Endothelial cell of umbilical vein (primary cell): ENCODE measurements at regions not wholly inside any gene's neighbourhood (a gene's known extent, or its start where the extent isn't known, plus 50 kb on each side); places are given as distances from the start of the nearest gene placed in this dataset.

Experiments used
- BruUV-seq: library from RNA; stranded (reverse); fragments of 400-500 nt; replicated peaks from 2 replicates; lab custom pipeline; 2021; lab: Mats Ljungman, UMichigan
- CTCF ChIA-PET: fragments of 300-600, 350-600 bp; sonication (Branson Sonifier 250); formaldehyde crosslinking; loops from one replicate; lab custom pipeline; 2021; ENCODE audit warnings: antibody characterized with exemption, inconsistent platforms; lab: Charles Lee
- POLR2A ChIA-PET: fragments of 300-600, 350-600 bp; sonication (Branson Sonifier 250); formaldehyde crosslinking; loops from one replicate; lab custom pipeline; 2021; ENCODE audit warnings: antibody characterized with exemption, inconsistent platforms; lab: Charles Lee
- DNase-seq: peaks from one replicate; pipeline ENCODE4 v3.0.0-alpha.2; 2011; ENCODE audit warnings: low read depth, low spot score
- FAIRE-seq: peaks from 2 replicates; lab custom pipeline; 2011; peaks lifted over from hg19 to GRCh38; lab: Jason Lieb, UNC
- H2AFZ ChIP-seq: 2 replicates; pipeline ENCODE4 v1.6.0; 2012; ENCODE audit warnings: low read depth, low read length, control low read depth, inconsistent platforms
- H3K27ac ChIP-seq: 2 replicates; pipeline ENCODE4 v1.5.1; 2011; ENCODE audit warnings: low read depth, mild to moderate bottlenecking, control low read depth, low read length, moderate library complexity; ENCODE audit not compliant: insufficient read depth
- H3K27me3 ChIP-seq, 2 experiments: 2 replicates each; pipeline versions ENCODE4 v1.6.0 to v1.6.1; 2011; ENCODE audit warnings: low read length in 2 of 2, mixed read lengths in 1 of 2; ENCODE audit not compliant: control insufficient read depth in 2 of 2, insufficient read depth in 2 of 2
- H3K36me3 ChIP-seq, 2 experiments: 2 replicates in 1 of 2; 3 replicates in 1 of 2; pipeline ENCODE4 v1.5.1; 2011; ENCODE audit warnings: low read length in 2 of 2, mild to moderate bottlenecking in 1 of 2, moderate library complexity in 1 of 2; ENCODE audit not compliant: control insufficient read depth in 2 of 2, insufficient read depth in 2 of 2; ENCODE audit errors: extremely low read depth in 1 of 2
- H3K4me1 ChIP-seq: 3 replicates; pipeline ENCODE4 v1.5.1; 2011; ENCODE audit warnings: mild to moderate bottlenecking, low read length; ENCODE audit not compliant: control insufficient read depth, insufficient read depth; ENCODE audit errors: extremely low read depth
- H3K4me2 ChIP-seq: 2 replicates; pipeline ENCODE4 v1.6.1; 2011; ENCODE audit warnings: low read length, control low read depth, mixed read lengths; ENCODE audit not compliant: insufficient read depth
- H3K4me3 ChIP-seq, 3 experiments: fragments of 200-600 bp in 1 of 3; sonication (generic), shearing (Covaris generic) in 1 of 3; replicated peaks in 1 of 3; 2 replicates each; pipeline ENCODE4 v1.5.1; 2011 to 2016; ENCODE audit warnings: control low read depth in 3 of 3, low read length in 3 of 3, mild to moderate bottlenecking in 2 of 3, inconsistent platforms in 1 of 3, low read depth in 1 of 3, moderate library complexity in 1 of 3; ENCODE audit not compliant: insufficient read depth in 1 of 3
- H3K79me2 ChIP-seq: 2 replicates; pipeline ENCODE4 v1.6.0; 2012; ENCODE audit warnings: low read length, inconsistent platforms; ENCODE audit not compliant: control insufficient read depth, insufficient read depth
- H3K9ac ChIP-seq: replicated peaks from 2 replicates; pipeline ENCODE3; 2011; ENCODE audit warnings: low read length, control low read depth; ENCODE audit not compliant: insufficient read depth; ENCODE audit errors: extremely low read depth
- H3K9me1 ChIP-seq: replicated peaks from 3 replicates; pipeline ENCODE4 v1.6.0; 2011; ENCODE audit warnings: mild to moderate bottlenecking, low read length; ENCODE audit not compliant: control insufficient read depth, insufficient read depth; ENCODE audit errors: extremely low read depth
- H3K9me3 ChIP-seq: replicated peaks from 2 replicates; pipeline ENCODE4 v1.5.1; 2012; ENCODE audit warnings: low read length, inconsistent platforms; ENCODE audit not compliant: control insufficient read depth, insufficient read depth
- H4K20me1 ChIP-seq: replicated peaks from 2 replicates; pipeline ENCODE3; 2011; ENCODE audit warnings: mild to moderate bottlenecking, low read length; ENCODE audit not compliant: control insufficient read depth, insufficient read depth; ENCODE audit errors: extremely low read depth
- EZH2 ChIP-seq: IDR thresholded peaks from 2 replicates; pipeline ENCODE4 v1.6.1; 2012; ENCODE audit warnings: borderline replicate concordance, low read depth, mild to moderate bottlenecking, moderate library complexity, low read length, inconsistent platforms; ENCODE audit not compliant: severe bottlenecking
- FOS ChIP-seq: IDR thresholded peaks from 2 replicates; pipeline ENCODE4 v1.6.1; 2011; ENCODE audit warnings: mild to moderate bottlenecking, low read length, moderate library complexity, borderline replicate concordance; ENCODE audit not compliant: insufficient read depth
- GATA2 ChIP-seq: IDR thresholded peaks from 2 replicates; pipeline ENCODE4 v1.7.0; 2011; ENCODE audit warnings: low read depth, mild to moderate bottlenecking, moderate library complexity, mixed read lengths, low read length; ENCODE audit not compliant: insufficient read length, insufficient read depth
- JUN ChIP-seq: IDR thresholded peaks from 2 replicates; pipeline ENCODE4 v1.6.1; 2011; ENCODE audit warnings: borderline replicate concordance, low read depth; ENCODE audit not compliant: insufficient read length, insufficient read depth
- MYC ChIP-seq: IDR thresholded peaks from one replicate; pipeline ENCODE4 v1.6.1; 2011; ENCODE audit warnings: mild to moderate bottlenecking, low read depth, low read length
- POLR2A ChIP-seq: IDR thresholded peaks from 2 replicates; pipeline ENCODE4 v1.6.1; 2012; ENCODE audit warnings: low read depth, mild to moderate bottlenecking, control low read depth, low read length
- POLR2AphosphoS5 ChIP-seq: IDR thresholded peaks from 2 replicates; pipeline ENCODE4 v1.6.1; 2012; ENCODE audit warnings: low read depth, mild to moderate bottlenecking, control low read depth, low read length, moderate library complexity; ENCODE audit not compliant: insufficient read depth
- dilution Hi-C: fragments of 300-500 bp; cut with MboI; formaldehyde crosslinking; loops from one replicate; pipeline ENCODE4 v1.15.0; 2019; ENCODE audit warnings: low sequenced_read_pairs; ENCODE audit not compliant: extremely low pct_ligation_motif_present
- intact Hi-C: fragments of 100-400 bp; cut with micrococcal nuclease; formaldehyde crosslinking; loops from one replicate; pipeline ENCODE4 v1.10.0; 2022
- TF ChIP-seq, protein P1 (sequence below), 2 donors: IDR thresholded peaks; 1 replicate in 1 of 2; 2 replicates in 1 of 2; pipeline ENCODE4 v1.5.1; 2011; ENCODE audit warnings: low read length in 2 of 2, mild to moderate bottlenecking in 2 of 2, moderate library complexity in 2 of 2, control low read depth in 1 of 2, inconsistent platforms in 1 of 2, low read depth in 1 of 2; ENCODE audit not compliant: insufficient read depth in 1 of 2; ENCODE audit errors: extremely low read depth in 1 of 2
- TF ChIP-seq, protein P2 (sequence below): IDR thresholded peaks from 2 replicates; pipeline ENCODE4 v1.6.1; 2011; ENCODE audit not compliant: insufficient read depth, insufficient read length

DNA sequence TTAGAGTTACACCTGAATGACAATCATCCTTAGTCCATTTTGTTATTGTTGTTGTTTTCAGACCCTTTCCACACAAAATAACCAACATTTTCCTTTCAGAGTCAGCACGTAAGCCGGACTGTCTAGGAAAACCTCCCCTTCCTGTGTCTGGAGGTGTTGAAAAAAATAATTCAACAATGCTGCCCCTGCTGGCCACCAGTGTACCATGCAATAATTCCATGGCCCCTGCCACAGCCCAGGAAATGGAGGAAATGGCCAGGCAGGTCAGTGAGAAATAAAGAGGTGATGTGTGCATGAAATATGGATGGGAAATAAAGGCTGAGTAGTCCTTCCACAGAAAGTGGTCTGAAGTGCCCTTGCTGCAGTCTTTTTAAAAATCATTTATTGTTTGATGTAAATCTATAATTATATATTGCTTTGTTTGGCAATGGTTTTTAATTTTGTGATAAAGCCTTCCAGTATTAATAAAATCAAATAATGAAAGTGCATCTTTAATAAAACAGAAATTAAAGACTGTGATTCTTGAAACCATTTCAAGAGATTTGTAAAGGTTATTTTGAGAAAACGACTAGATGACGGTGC is 152.8 kb upstream of the PAPPA start:
- dilution Hi-C loops (no loop called here), intact Hi-C loops (no loop called here)
- Histone ChIP-seq H3K4me3 (no peak overlapping the region), H3K9me3 (no peaks in the 10 kb centered on the region), H3K9me1 (no peaks in the 10 kb centered on the region), H4K20me1 (no peaks in the 10 kb centered on the region), H3K36me3 (no peaks in the 10 kb centered on the region), H3K27me3 (no peaks in the 10 kb centered on the region), H3K9ac (no peak overlapping the region), H2AFZ (no peak overlapping the region), H3K79me2 (no peaks in the 10 kb centered on the region), H3K4me2 (no peak overlapping the region), H3K4me1 (no peaks in the 10 kb centered on the region), H3K27ac (no peak overlapping the region)
- POLR2A ChIA-PET, result no interaction called here
- FAIRE-seq (no peak), DNase-seq (peak; percentile 1)
- TF ChIP-seq, protein P1, sequence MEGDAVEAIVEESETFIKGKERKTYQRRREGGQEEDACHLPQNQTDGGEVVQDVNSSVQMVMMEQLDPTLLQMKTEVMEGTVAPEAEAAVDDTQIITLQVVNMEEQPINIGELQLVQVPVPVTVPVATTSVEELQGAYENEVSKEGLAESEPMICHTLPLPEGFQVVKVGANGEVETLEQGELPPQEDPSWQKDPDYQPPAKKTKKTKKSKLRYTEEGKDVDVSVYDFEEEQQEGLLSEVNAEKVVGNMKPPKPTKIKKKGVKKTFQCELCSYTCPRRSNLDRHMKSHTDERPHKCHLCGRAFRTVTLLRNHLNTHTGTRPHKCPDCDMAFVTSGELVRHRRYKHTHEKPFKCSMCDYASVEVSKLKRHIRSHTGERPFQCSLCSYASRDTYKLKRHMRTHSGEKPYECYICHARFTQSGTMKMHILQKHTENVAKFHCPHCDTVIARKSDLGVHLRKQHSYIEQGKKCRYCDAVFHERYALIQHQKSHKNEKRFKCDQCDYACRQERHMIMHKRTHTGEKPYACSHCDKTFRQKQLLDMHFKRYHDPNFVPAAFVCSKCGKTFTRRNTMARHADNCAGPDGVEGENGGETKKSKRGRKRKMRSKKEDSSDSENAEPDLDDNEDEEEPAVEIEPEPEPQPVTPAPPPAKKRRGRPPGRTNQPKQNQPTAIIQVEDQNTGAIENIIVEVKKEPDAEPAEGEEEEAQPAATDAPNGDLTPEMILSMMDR (IDR thresholded peaks at IDR 0.05; ENCODE audit: extremely low read depth in 1 of 2, insufficient read depth in 1 of 2, low read depth in 1 of 2, low read length in 2 of 2), result peak in 1 of 2 donors; percentile 27
- TF ChIP-seq EZH2, result no peak
- TF ChIP-seq, protein P2, sequence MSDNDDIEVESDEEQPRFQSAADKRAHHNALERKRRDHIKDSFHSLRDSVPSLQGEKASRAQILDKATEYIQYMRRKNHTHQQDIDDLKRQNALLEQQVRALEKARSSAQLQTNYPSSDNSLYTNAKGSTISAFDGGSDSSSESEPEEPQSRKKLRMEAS, result no peak
- no peak for TF ChIP-seq MYC
- BruUV-seq, result no TSS peak
- CTCF ChIA-PET, result no interaction called here

DNA sequence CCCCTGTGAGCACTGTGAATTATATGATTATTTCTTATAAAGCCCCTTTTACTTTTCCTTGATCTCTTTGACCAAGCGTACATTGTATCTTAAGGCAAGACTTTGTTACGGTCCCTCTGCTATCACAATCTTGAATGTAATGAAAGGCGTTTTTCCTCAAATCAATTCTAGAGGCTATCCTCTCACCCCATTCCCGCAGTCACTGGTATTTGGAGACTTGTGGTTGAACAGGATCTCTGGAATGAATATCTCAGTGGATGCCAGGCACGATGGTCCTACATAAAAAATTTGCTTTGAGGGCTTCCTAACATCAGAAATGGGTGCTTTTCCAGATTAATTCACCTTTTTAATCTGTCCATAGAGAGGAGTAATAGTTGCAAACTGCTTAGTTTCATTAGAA is 151.4 kb upstream of the PAPPA start:
- dilution Hi-C loops, result no loop called here
- no peak overlapping the region for H3K4me2 ChIP-seq

More for the DNA sequence above, 151.4 kb upstream of the PAPPA start:
- intact Hi-C loops, result no loop called here
- Histone ChIP-seq H3K9ac (no peak overlapping the region), H3K9me1 (no peaks in the 10 kb centered on the region), H2AFZ (no peak overlapping the region), H3K4me3 (no peak overlapping the region), H3K9me3 (no peaks in the 10 kb centered on the region), H3K4me1 (no peaks in the 10 kb centered on the region), H3K27ac (no peak overlapping the region), H3K36me3 (no peaks in the 10 kb centered on the region), H4K20me1 (no peaks in the 10 kb centered on the region), H3K27me3 (no peaks in the 10 kb centered on the region), H3K79me2 (no peaks in the 10 kb centered on the region)
- CTCF ChIA-PET, result no interaction called here
- DNase-seq (no peak), FAIRE-seq (no peak)
- POLR2A ChIA-PET, result no interaction called here
- TF ChIP-seq GATA2 (no peak), EZH2 (no peak), POLR2AphosphoS5 (no peak), FOS (no peak), JUN (no peak), MYC (no peak), POLR2A (no peak)
- TF ChIP-seq, protein P1 (IDR thresholded peaks at IDR 0.05; ENCODE audit: extremely low read depth in 1 of 2, insufficient read depth in 1 of 2, low read depth in 1 of 2, low read length in 2 of 2), result no peak
- TF ChIP-seq, protein P2, result no peak
- BruUV-seq, result no TSS peak
